ENCODE measurements at regions not wholly inside any gene's neighbourhood (a gene's known extent, or its start where the extent isn't known, plus 50 kb on each side); places are given as distances from the start of the nearest gene placed in this dataset.
"Not testable (repeated sequence)": the region's sequence is repeated elsewhere in the genome, so short reads cannot be mapped to it uniquely, and the experiment has no call there.

DNA sequence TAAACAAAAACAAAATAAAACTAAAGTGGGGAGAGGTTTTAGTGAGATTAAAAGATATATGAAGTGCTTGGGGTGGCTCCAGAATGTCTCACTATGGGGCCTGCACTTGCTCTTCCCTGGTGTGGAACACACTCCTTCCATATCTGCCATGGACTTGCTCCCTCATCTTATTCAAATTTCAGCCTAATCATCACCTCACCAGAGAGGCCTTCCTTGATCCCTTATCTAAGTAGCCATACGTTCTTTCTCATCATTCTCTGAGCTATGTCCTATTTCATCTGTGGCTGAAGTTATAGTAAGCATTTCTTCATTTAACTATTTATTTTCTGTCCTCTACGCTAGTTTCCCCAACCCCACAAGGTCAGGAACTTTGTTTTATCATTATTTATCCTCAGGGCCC, 511.7 kb downstream of the NTRK3 start:
- in situ Hi-C loops (cut with HindIII; ENCODE audit: low pct_unique_long_range_greater_than_20kb, low sequenced_read_pairs) = no loop called here
- no peak for DNase-seq (ENCODE audit: low read depth in 1 of 2, low spot score in 1 of 2)
- no peak for TF ChIP-seq JUND (IDR thresholded peaks at IDR 0.05; ENCODE audit: low read depth)

DNA sequence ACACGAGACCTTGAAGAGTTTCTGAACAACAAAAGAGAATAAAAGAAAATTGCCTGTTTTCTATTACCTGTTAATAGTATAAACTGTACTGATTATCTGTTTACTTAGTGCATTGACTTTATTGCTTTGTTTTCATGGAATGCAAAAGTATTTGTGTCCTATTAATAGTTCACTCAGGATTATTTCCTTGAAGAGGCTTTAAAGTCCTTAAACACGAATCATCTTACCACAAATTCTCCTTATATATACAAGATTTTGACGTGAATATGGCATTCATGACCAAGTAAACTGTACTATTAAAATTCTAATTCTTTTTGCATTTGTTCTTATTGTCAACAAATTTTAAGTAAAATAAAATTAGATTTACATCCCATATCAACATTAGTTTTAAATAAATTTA, 513.0 kb downstream of the NTRK3 start:
- in situ Hi-C loops (cut with HindIII; ENCODE audit: low pct_unique_long_range_greater_than_20kb, low sequenced_read_pairs) = no loop called here
- no peak for DNase-seq (ENCODE audit: low read depth in 1 of 2, low spot score in 1 of 2)
- no peak for TF ChIP-seq JUND (IDR thresholded peaks at IDR 0.05; ENCODE audit: low read depth)

DNA sequence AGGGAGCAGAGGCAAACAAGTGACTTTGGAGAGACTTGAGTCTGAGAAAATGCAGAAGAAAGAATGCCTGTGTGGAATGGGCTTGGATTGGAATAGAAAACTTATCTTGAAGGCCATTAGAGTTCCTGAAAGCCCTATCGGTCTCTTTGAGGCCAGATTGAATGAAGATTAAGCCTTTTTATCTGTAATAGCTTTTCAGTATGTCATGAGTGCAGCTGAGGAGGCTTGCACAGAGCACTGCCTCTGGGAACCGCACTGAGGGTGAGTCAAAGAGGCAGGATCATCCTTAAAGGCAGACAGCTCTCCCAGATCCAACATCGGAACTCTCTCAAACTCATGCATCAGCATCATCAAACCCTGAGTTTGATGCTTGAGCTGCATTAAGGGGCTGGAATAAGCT, 515.2 kb downstream of the NTRK3 start:
- in situ Hi-C loops (cut with HindIII; ENCODE audit: low pct_unique_long_range_greater_than_20kb, low sequenced_read_pairs) = no loop called here
- DNase-seq (ENCODE audit: low read depth in 1 of 2, low spot score in 1 of 2) = no peak
- TF ChIP-seq JUND (IDR thresholded peaks at IDR 0.05; ENCODE audit: low read depth) = no peak

DNA sequence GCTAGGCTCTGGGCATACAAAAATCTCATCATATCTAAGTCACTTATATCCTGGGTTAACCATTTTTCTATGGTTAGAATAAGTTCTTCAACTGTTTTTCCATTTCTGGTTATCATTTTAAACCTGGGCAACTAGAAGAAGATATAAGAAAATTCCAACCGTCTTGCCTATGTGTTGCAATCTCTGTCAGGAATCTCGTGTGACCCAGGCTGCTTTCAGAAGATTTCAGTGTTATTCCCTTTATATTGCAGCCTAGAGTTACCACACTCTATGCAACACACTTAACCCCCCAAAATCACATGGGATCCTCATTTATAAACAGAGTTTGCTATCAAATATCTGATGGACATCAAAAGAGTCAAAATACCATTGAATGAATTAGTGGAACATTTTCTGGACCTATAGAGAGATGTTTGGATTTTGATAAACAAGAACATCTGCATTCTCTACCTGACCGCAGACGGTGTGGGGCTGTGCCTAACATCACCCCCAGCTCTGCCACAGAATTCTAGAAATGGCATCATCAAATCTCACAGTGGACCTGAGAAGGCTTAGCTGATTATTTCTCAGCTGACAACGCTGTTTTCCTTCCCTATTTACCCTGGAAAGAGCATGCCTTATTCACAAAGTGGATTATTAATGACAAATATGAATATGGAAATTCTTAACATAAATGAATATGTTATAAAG, 515.7 kb downstream of the NTRK3 start:
- DNase-seq (ENCODE audit: low read depth in 1 of 2, low spot score in 1 of 2) = no peak
- TF ChIP-seq JUND (IDR thresholded peaks at IDR 0.05; ENCODE audit: low read depth) = no peak
- in situ Hi-C loops (cut with HindIII; ENCODE audit: low pct_unique_long_range_greater_than_20kb, low sequenced_read_pairs) = no loop called here

DNA sequence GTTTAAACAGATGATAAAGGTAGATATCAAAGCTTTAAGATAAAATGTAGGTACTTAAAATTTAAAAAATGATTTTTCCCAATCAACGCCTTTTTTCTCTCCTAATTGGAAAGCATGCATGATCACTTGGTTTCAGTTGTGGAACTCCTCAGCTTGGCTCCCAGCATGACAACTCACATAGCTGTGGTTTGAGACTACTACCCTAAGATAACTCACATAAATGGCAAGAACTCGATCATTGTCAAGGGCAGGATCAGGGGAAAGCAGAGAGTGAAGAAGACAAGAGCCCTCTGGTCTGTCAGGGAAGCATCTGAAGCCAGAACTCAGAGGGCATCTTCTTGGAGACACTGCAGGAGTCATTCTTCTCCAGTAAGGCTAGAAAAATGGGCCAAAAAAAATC, 516.7 kb downstream of the NTRK3 start:
- DNase-seq (ENCODE audit: low read depth in 1 of 2, low spot score in 1 of 2) = no peak
- TF ChIP-seq JUND (IDR thresholded peaks at IDR 0.05; ENCODE audit: low read depth) = no peak
- in situ Hi-C loops (cut with HindIII; ENCODE audit: low pct_unique_long_range_greater_than_20kb, low sequenced_read_pairs) = no loop called here

DNA sequence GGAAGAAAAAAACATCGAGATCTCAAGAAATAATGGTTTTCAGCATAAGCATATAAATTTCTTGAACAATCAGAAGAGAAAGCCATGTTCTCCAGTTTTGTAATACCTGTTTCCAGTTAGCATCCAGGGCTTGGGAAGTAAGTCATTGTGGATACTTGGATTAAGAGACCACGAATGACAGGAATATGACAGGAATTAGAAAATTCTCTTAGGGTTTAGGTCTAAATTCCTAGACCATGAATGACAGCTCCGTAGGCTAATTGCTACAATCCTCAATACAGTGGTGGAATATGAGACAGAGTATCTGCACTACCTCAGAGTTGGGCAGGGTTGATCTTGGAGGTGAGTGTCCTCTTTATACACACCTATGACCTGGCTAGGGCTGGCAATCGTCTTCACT, 517.5 kb downstream of the NTRK3 start:
- no peak for DNase-seq (ENCODE audit: low read depth in 1 of 2, low spot score in 1 of 2)
- in situ Hi-C loops (cut with HindIII; ENCODE audit: low pct_unique_long_range_greater_than_20kb, low sequenced_read_pairs) = no loop called here
- TF ChIP-seq JUND (IDR thresholded peaks at IDR 0.05; ENCODE audit: low read depth) = no peak

DNA sequence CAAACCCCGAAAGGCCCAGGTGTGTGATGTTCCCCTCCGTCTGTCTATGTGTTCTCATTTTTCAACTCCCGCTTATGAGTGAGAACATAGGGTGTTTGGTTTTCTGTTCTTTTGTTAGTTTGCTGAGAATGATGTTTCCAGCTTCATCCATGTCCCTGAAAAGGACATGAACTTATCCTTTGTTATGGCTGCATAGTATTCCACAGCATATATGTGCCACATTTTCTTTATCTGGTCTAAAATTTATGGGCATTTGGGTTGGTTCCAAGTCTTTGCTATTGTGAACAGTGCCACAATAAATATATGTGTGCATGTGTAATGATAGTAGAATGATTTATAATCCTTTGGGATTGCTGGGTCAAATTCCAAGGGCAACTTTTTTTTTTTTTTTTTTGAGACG, 519.1 kb downstream of the NTRK3 start:
- in situ Hi-C loops (cut with HindIII; ENCODE audit: low pct_unique_long_range_greater_than_20kb, low sequenced_read_pairs); DNase-seq (ENCODE audit: low read depth in 1 of 2, low spot score in 1 of 2): not testable (repeated sequence)

DNA sequence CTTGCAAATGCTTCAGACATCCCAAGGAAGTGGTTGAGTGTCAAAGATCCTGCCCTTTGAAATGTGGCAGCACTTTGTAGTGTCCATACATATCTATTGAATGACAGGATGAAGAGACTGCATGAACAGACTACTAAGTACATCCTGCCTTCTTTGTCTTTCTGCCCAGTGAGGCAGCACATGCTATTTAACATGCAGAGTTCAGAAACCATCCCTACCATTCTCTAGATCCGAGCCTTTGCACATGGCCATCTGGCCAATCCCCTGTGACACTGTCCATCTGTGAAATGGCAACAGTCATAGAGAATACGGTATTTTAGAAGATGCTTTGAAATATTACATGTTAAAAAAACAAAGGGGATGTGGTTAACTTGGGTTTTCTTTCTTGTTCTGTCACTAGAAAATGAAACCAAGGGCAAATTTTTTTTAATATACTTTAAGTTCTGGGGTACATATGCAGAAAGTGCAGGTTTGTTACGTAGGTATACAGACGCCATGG, 519.6 kb downstream of the NTRK3 start:
- no peak for TF ChIP-seq JUND (IDR thresholded peaks at IDR 0.05; ENCODE audit: low read depth)
- in situ Hi-C loops (cut with HindIII; ENCODE audit: low pct_unique_long_range_greater_than_20kb, low sequenced_read_pairs) = no loop called here
- DNase-seq (ENCODE audit: low read depth in 1 of 2, low spot score in 1 of 2) = no peak

DNA sequence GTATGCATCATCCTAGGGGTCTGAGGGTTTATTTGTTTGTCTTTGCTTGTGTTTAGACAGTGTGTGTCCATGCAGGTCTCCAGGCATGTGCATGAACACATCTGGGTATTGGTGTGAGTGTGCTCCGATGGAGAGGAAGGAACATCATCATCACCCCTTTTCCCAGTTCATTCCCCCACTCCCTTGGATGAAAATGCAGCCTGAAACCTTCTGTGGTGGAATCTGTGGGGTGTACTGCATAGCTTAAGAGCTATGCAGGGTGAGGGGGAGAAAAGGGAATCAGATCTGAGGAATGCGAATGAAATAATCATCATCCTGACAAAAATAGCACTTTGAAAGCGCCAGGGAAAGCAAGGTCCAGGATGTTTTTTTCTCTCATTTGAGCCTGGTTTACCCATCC, 520.1 kb downstream of the NTRK3 start:
- in situ Hi-C loops (cut with HindIII; ENCODE audit: low pct_unique_long_range_greater_than_20kb, low sequenced_read_pairs) = no loop called here
- no peak for TF ChIP-seq JUND (IDR thresholded peaks at IDR 0.05; ENCODE audit: low read depth)
- DNase-seq (ENCODE audit: low read depth in 1 of 2, low spot score in 1 of 2) = no peak

DNA sequence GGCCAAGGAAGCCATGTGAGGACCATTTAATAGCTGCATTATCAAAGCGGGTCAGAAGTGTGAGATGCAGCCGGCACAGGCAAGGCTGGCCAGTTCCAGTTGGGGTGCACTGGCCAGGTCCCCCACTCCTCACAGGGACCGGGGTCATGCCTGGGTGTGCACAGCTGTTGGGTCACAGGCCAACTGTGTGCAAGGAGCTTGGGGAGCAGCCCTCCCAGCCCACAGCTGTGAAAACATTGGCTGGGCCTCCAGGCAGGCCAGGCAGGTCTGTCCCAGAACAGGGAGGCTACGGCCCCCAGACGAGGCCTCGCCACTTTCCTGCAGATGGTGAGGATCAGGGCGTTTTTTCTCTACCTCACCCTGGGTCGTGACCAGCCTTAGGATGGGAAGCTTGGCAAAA, 521.0 kb downstream of the NTRK3 start:
- no peak for TF ChIP-seq JUND (IDR thresholded peaks at IDR 0.05; ENCODE audit: low read depth)

DNA sequence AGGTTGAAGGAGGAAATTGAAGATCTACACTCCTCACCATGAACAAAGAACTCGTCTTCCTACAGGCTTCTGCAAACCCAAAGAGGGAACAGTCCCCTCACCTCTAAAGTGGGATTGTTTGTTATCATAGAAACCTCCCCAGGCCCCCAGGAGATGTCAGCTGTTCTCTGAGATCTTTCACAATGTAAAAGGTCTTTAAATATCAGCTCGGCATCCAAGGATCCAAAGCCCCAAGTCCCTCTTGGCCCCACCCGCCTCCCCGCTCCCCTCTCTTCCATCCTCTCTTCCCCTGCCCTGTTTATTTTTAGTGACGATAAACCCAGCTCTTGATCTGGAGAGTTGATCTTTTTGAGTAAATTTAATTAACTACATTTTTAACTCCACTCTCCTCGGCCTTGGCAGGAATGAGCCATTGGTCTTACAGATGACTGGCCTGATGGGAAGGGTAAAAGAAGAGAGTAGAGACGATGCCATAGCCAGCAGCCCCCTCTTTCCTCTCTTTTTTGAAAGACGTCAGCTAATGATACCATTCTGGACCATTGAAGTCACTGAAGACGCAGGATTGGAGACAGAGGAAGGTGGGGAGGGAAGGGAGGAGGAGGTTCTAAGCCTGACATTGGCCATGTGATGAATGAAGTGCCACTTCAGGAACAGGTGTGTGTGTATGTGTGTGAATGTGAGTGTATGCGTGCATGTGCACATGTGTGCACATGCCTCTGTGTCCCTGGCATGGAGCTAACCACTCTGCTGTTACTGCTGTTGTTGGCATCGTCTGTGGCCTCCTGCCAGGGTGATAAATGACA, 521.8 kb downstream of the NTRK3 start:
- no peak for DNase-seq (ENCODE audit: low read depth in 1 of 2, low spot score in 1 of 2)
- in situ Hi-C loops (cut with HindIII; ENCODE audit: low pct_unique_long_range_greater_than_20kb, low sequenced_read_pairs) = no loop called here
- TF ChIP-seq JUND (IDR thresholded peaks at IDR 0.05; ENCODE audit: low read depth) = no peak

More for the DNA sequence above, 521.0 kb downstream of the NTRK3 start:
- no peak for DNase-seq (ENCODE audit: low read depth in 1 of 2, low spot score in 1 of 2)
- in situ Hi-C loops (cut with HindIII; ENCODE audit: low pct_unique_long_range_greater_than_20kb, low sequenced_read_pairs) = no loop called here

DNA sequence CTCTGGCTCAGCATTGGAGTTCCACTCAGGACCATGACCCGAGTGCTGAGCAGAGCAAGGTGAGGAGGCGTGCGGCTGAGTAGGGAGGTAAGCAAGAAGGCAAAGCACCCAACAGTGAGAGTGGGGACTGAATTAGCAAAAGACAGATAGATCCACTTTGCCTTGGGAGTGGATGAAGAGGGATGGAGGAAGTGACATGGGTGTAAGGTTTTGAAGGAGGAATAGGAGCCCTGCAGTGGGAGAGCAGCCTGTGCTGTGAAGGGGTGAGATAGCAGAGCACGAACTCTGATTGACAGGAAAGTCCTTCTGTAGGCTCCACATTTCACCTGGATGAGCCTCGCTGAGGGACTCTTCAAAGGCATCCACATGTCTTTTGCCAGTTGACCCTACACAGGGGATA, 522.6 kb downstream of the NTRK3 start:
- in situ Hi-C loops (cut with HindIII; ENCODE audit: low pct_unique_long_range_greater_than_20kb, low sequenced_read_pairs) = no loop called here
- DNase-seq (ENCODE audit: low read depth in 1 of 2, low spot score in 1 of 2) = no peak
- TF ChIP-seq JUND (IDR thresholded peaks at IDR 0.05; ENCODE audit: low read depth) = no peak

DNA sequence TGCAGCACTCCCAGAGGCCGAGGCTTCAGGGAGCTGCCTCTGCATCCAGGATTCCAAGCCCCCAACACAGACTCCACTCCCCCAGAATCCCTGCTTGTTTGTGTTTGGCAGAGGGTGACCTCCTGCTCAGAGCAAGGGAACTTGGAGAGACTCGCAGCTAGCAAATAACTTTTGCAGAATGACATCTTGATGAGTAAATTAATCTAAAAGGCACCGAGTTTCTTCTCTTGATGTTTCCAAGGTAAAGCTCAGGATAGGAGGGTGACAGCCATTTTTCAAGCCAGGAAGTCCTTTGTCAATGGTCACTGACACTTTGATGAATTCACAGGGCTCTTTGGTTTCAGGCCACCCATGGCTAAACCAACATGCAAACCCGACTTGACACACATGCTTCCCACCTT, 523.0 kb downstream of the NTRK3 start:
- no peak for DNase-seq (ENCODE audit: low read depth in 1 of 2, low spot score in 1 of 2)
- no peak for TF ChIP-seq JUND (IDR thresholded peaks at IDR 0.05; ENCODE audit: low read depth)
- in situ Hi-C loops (cut with HindIII; ENCODE audit: low pct_unique_long_range_greater_than_20kb, low sequenced_read_pairs) = no loop called here
